GM23338 (cell line): ENCODE measurements at regions not wholly inside any gene's neighbourhood (a gene's known extent, or its start where the extent isn't known, plus 50 kb on each side); places are given as distances from the start of the nearest gene placed in this dataset.

ENCODE experiments used
- CTCF ChIP-seq, 2 experiments: fragments of 200-600 bp in 1 of 2; sonication (generic) in 1 of 2; conservative IDR thresholded peaks; 2 replicates each; pipeline versions ENCODE4 v1.5.1 to v1.6.1; 2016 to 2017; ENCODE audit warnings: antibody characterized with exemption in 2 of 2, low read depth in 2 of 2, mild to moderate bottlenecking in 2 of 2, moderate library complexity in 1 of 2
- EZH2 ChIP-seq: fragments of 200-600 bp; sonication (generic); IDR thresholded peaks from one replicate; pipeline ENCODE4 v1.8.0; 2017; ENCODE audit warnings: antibody characterized with exemption, mild to moderate bottlenecking, low read depth; ENCODE audit not compliant: unreplicated experiment
- EZH2phosphoT487 ChIP-seq: fragments of 200-600 bp; sonication (generic); IDR thresholded peaks from one replicate; pipeline ENCODE4 v1.8.1; 2018; ENCODE audit warnings: antibody characterized with exemption; ENCODE audit not compliant: unreplicated experiment
- JUNB ChIP-seq: IDR thresholded peaks from one replicate; pipeline ENCODE4 v1.6.1; 2016; ENCODE audit warnings: antibody characterized with exemption; ENCODE audit not compliant: unreplicated experiment
- NANOG ChIP-seq: IDR thresholded peaks from 2 replicates; pipeline ENCODE4 v1.6.1; 2016; ENCODE audit warnings: antibody characterized with exemption, borderline replicate concordance

DNA sequence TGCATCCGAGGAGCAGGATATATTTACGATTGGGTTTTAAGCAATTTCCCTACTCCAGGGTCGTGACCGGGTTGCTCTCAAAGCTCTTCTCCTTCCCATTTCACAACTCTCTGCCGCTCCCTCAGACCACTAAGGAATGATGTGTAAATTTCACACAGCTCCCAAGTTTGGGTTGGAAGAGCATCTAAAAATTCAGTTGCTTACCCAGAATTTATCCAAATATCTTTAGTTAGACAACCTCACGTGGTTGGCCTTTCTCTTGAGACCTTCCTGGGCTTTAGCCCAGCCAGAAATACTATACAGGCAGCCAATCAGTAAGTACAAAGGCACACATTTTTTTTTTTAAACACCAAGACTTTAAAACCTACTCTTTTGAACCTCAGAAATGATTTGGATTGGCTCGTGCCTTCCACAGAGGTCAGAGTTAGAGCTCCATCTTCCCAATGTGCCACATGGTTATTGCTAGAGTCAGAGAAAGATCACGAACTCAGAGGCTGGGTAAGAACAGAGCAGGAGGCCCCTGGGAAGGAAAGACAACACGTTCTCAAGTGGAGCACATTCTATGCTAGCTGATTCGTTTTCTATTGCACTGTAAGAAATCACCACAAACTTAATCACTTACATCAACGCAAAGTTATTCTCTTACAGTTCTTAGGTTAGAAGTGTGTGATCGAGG lies 335.4 kb upstream of the MGMT start:
- TF ChIP-seq EZH2 (no peak), CTCF (conservative IDR thresholded peaks at IDR 0.05; ENCODE audit: low read depth in 2 of 2) (no peak), EZH2phosphoT487 (no peak), NANOG (no peak), JUNB (no peak)
